ENCODE measurements at regions not wholly inside any gene's neighbourhood (a gene's known extent, or its start where the extent isn't known, plus 50 kb on each side); places are given as distances from the start of the nearest gene placed in this dataset.

- no peak overlapping the region for H3K4me3 ChIP-seq (ENCODE audit: low read length)
- H3K27me3 Mint-ChIP-seq (ENCODE audit: low read depth in 2 of 2), result no peaks in the 10 kb centered on the region
- no peak overlapping the region for H3K4me3 Mint-ChIP-seq
- H3K9me3 Mint-ChIP-seq, result peaks cover 17 to 23% of the 10 kb centered on the region in 2 donors
- TF ChIP-seq CTCF (IDR thresholded peaks at IDR 0.05), result no peak
- H3K4me1 Mint-ChIP-seq, result no peaks in the 10 kb centered on the region
- intact Hi-C loops (cut with micrococcal nuclease), result no loop called here
- no peaks in the 10 kb centered on the region for H3K27me3 ChIP-seq (ENCODE audit: control insufficient read depth, insufficient read depth, low read length)
- DNase-seq (no peak), ATAC-seq (no peak)
- H3K36me3 ChIP-seq (ENCODE audit: control insufficient read depth, insufficient read depth, low read length), result no peaks in the 10 kb centered on the region
- no peaks in the 10 kb centered on the region for H3K4me1 ChIP-seq (ENCODE audit: control insufficient read depth, insufficient read depth, low read length)
- H3K9me3 ChIP-seq (ENCODE audit: control insufficient read depth, insufficient read depth, low read length), result peaks cover 3% of the 10 kb centered on the region
- WGBS (ENCODE audit: insufficient coverage), result 80% methylated on average over 1 of the region's 3 CpGs
- H3K27ac ChIP-seq (ENCODE audit: low read length), result no peak overlapping the region
- peaks cover 11% of the 10 kb centered on the region for H3K36me3 Mint-ChIP-seq
- no peak overlapping the region for H3K27ac Mint-ChIP-seq
Measured at GRCh38 chr4:32417113-32417704, 1697.0 kb downstream of the PCDH7 start.

DNA sequence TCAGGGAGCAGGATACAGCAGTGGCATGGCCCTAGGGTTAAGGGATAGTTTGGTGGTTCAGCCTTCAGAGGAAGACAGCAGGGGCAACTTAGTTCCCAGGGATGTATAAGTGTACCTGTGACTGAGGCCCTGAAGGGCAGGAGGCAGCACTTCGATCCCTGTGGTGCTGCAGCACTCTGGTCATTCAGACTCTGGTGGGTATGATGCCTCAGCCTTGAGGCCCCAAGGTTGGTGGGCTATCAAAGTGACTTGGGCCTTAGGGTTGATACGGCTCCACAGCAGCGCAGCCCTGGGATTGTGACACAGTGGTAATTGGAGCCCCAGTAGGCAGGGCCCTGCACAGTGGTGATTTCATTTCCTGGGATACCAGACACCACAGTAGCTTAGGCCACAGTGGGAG lies 1703.1 kb downstream of the PCDH7 start:
- Mint-ChIP-seq H3K27me3 (ENCODE audit: low read depth in 2 of 2) (no peaks in the 10 kb centered on the region), H3K9me3 (peaks cover 22 to 28% of the 10 kb centered on the region in 2 donors), H3K36me3 (peaks cover 20% of the 10 kb centered on the region), H3K4me3 (no peak overlapping the region), H3K27ac (no peak overlapping the region), H3K4me1 (no peaks in the 10 kb centered on the region)
- Histone ChIP-seq H3K27me3 (ENCODE audit: control insufficient read depth, insufficient read depth, low read length) (no peaks in the 10 kb centered on the region), H3K36me3 (ENCODE audit: control insufficient read depth, insufficient read depth, low read length) (no peaks in the 10 kb centered on the region), H3K4me3 (ENCODE audit: low read length) (no peak overlapping the region), H3K27ac (ENCODE audit: low read length) (no peak overlapping the region), H3K9me3 (ENCODE audit: control insufficient read depth, insufficient read depth, low read length) (peaks cover 16% of the 10 kb centered on the region), H3K4me1 (ENCODE audit: control insufficient read depth, insufficient read depth, low read length) (no peaks in the 10 kb centered on the region)
- DNase-seq (no peak), ATAC-seq (no peak)
- TF ChIP-seq CTCF (IDR thresholded peaks at IDR 0.05), result no peak
- intact Hi-C loops (cut with micrococcal nuclease), result no loop called here
- WGBS (ENCODE audit: insufficient coverage), result 87% methylated on average over 3 of the region's 3 CpGs

DNA sequence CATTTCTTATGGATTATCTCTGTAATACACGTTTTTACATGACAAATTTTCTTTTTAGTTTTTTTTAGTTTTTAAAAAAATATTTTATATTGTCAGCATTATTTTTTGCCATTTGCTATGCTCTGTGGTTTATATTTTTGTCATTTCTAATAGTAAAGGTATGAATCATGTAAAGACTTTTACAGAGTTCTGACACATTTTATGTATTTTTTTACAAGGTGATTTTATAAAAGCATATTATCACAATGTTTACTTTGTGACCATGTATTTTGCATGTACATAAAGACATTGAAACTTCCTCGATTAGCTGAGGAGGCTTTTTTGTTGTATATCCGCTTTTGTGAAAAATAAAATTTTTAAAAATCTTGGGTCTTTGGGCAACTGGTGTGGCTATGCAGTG lies 1705.1 kb downstream of the PCDH7 start:
- intact Hi-C loops (cut with micrococcal nuclease), result no loop called here
- no peak overlapping the region for H3K4me3 ChIP-seq (ENCODE audit: low read length)
- H3K27me3 Mint-ChIP-seq (ENCODE audit: low read depth in 2 of 2), result no peaks in the 10 kb centered on the region
- H3K4me3 Mint-ChIP-seq, result no peak overlapping the region
- peaks cover 12% of the 10 kb centered on the region for H3K36me3 Mint-ChIP-seq
- no peak for ATAC-seq
- DNase-seq, result no peak
- H3K27ac Mint-ChIP-seq, result no peak overlapping the region
- H3K9me3 ChIP-seq (ENCODE audit: control insufficient read depth, insufficient read depth, low read length), result peaks cover 16% of the 10 kb centered on the region
- H3K27me3 ChIP-seq (ENCODE audit: control insufficient read depth, insufficient read depth, low read length), result no peaks in the 10 kb centered on the region
- no peak for TF ChIP-seq CTCF (IDR thresholded peaks at IDR 0.05)
- no peaks in the 10 kb centered on the region for H3K36me3 ChIP-seq (ENCODE audit: control insufficient read depth, insufficient read depth, low read length)
- H3K27ac ChIP-seq (ENCODE audit: low read length), result no peak overlapping the region
- no peaks in the 10 kb centered on the region for H3K4me1 Mint-ChIP-seq
- H3K4me1 ChIP-seq (ENCODE audit: control insufficient read depth, insufficient read depth, low read length), result no peaks in the 10 kb centered on the region
- WGBS (ENCODE audit: insufficient coverage), result 92% methylated on average over 2 of the region's 3 CpGs
- peaks cover 21 to 22% of the 10 kb centered on the region in 2 donors for H3K9me3 Mint-ChIP-seq

GRCh38 chr4:32427566-32427965 lies 1707.4 kb downstream of the PCDH7 start:
- Mint-ChIP-seq H3K9me3 (peaks cover 17 to 21% of the 10 kb centered on the region in 2 donors), H3K27ac (no peak overlapping the region), H3K4me3 (no peak overlapping the region), H3K36me3 (peaks cover 5% of the 10 kb centered on the region), H3K4me1 (no peaks in the 10 kb centered on the region), H3K27me3 (ENCODE audit: low read depth in 2 of 2) (no peaks in the 10 kb centered on the region)
- Histone ChIP-seq H3K9me3 (ENCODE audit: control insufficient read depth, insufficient read depth, low read length) (peaks cover 17% of the 10 kb centered on the region), H3K4me3 (ENCODE audit: low read length) (no peak overlapping the region), H3K27ac (ENCODE audit: low read length) (no peak overlapping the region), H3K27me3 (ENCODE audit: control insufficient read depth, insufficient read depth, low read length) (no peaks in the 10 kb centered on the region), H3K36me3 (ENCODE audit: control insufficient read depth, insufficient read depth, low read length) (no peaks in the 10 kb centered on the region), H3K4me1 (ENCODE audit: control insufficient read depth, insufficient read depth, low read length) (no peaks in the 10 kb centered on the region)
- DNase-seq (no peak), ATAC-seq (no peak)
- intact Hi-C loops (cut with micrococcal nuclease), result no loop called here
- TF ChIP-seq CTCF (IDR thresholded peaks at IDR 0.05), result no peak
- WGBS (ENCODE audit: insufficient coverage), result 90% methylated on average over 6 of the region's 7 CpGs

All from natural killer cell (primary cell).